Prostate gland (tissue), 2 donors: ENCODE measurements at regions not wholly inside any gene's neighbourhood (a gene's known extent, or its start where the extent isn't known, plus 50 kb on each side); places are given as distances from the start of the nearest gene placed in this dataset.

Experiments
- DNase-seq: peaks from one replicate; pipeline ENCODE4 v3.0.0-alpha.2; 2019; ENCODE audit warnings: low spot score
- H3K27ac ChIP-seq, 2 donors: fragments of 200-600 bp; sonication (generic); 2 replicates each; pipeline ENCODE4 v1.5.1; 2017 to 2019
- H3K27me3 ChIP-seq: fragments of 200-600 bp; sonication (generic); replicated peaks from 2 replicates; pipeline ENCODE4 v1.5.1; 2019; ENCODE audit not compliant: insufficient read depth
- H3K36me3 ChIP-seq, 2 donors: fragments of 200-600 bp; sonication (generic); 1 replicate in 1 of 2; 2 replicates in 1 of 2; pipeline versions ENCODE4 v1.5.1 to v1.8.1; 2017 to 2019
- H3K4me1 ChIP-seq: fragments of 200-600 bp; sonication (generic); replicated peaks from 2 replicates; pipeline ENCODE4 v1.5.1; 2019
- H3K4me3 ChIP-seq, 2 donors: fragments of 200-600 bp; sonication (generic); 2 replicates each; pipeline ENCODE4 v1.5.1; 2017 to 2019
- H3K9me3 ChIP-seq: fragments of 200-600 bp; sonication (generic); 2 replicates; pipeline ENCODE4 v1.5.1; 2017
- POLR2A ChIP-seq: fragments of 450-650 bp; IDR thresholded peaks from one replicate; pipeline ENCODE4 v1.6.1; 2016; ENCODE audit warnings: antibody characterized with exemption, mild to moderate bottlenecking
- POLR2AphosphoS5 ChIP-seq: sonication (generic); formaldehyde crosslinking; IDR thresholded peaks from one replicate; pipeline ENCODE4 v1.6.1; 2017; ENCODE audit warnings: antibody characterized with exemption
- WGBS: methylation state at CpG from one replicate; pipeline ENCODE4 v1.1.5; 2018; 5-methylcytosine and 5-hydroxymethylcytosine counted together
- intact Hi-C: fragments of 100-400 bp; cut with DNase I; formaldehyde crosslinking; loops from one replicate; pipeline ENCODE4 v1.14.2; 2022
- TF ChIP-seq, protein P1 (sequence below), 4 experiments: fragments of 200-600 bp in 2 of 4; fragments of 450-650 bp in 2 of 4; sonication (generic) in 2 of 4; IDR thresholded peaks; 1 replicate in 3 of 4; 2 replicates in 1 of 4; pipeline ENCODE4 v1.5.1; 2016 to 2019; ENCODE audit warnings: antibody characterized with exemption in 4 of 4, mild to moderate bottlenecking in 2 of 4, moderate library complexity in 2 of 4

DNA sequence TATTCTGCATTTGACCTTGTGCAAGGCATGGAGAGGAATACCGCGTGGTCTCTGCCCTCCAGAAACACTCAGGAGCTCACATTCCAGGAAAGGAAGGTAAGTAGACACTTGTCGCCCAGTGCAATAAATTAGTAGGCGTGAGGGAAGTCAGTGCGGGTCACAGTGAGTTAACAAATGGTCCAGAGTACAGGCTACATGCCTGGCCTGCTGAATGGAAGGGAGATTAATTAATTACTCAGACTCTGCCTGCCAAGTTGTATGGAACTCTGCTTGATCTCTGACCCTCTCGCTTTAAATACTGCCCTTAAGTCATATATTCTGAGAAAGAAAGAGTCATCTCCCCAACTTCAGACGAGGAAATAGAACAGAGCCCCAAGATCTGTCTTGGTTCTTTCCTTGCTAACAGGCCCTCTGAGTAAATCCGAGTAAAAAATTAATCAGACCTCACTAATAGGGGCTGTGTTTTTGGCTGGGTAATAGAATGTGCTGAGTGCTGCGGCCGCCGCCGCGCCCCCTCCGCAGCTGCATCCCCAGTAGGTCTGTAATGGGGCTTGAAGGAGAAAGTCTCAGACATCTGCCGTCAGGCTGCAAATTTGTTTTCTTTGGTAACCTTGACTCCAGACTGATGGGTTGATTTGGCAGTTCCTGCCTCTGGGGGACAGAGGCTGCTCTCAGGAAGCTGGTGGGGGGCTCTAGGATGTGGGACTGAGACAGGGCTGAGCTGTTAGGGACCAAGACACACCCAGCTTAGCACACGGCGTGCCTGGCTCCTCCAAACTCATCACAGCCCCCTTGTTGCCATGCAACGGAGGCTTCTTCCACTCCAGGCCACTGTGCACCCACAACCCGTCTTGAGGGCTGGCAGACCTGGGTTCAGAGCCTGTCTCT, 144.4 kb downstream of the NSG2 start:
- H3K4me1 ChIP-seq: no peaks in the 10 kb centered on the region
- no peaks in the 10 kb centered on the region for H3K36me3 ChIP-seq
- no peaks in the 10 kb centered on the region for H3K9me3 ChIP-seq
- H3K4me3 ChIP-seq: no peak overlapping the region
- H3K27ac ChIP-seq: no peak overlapping the region
- DNase-seq: no peak
- TF ChIP-seq POLR2A (no peak), POLR2AphosphoS5 (no peak)
- TF ChIP-seq, protein P1, sequence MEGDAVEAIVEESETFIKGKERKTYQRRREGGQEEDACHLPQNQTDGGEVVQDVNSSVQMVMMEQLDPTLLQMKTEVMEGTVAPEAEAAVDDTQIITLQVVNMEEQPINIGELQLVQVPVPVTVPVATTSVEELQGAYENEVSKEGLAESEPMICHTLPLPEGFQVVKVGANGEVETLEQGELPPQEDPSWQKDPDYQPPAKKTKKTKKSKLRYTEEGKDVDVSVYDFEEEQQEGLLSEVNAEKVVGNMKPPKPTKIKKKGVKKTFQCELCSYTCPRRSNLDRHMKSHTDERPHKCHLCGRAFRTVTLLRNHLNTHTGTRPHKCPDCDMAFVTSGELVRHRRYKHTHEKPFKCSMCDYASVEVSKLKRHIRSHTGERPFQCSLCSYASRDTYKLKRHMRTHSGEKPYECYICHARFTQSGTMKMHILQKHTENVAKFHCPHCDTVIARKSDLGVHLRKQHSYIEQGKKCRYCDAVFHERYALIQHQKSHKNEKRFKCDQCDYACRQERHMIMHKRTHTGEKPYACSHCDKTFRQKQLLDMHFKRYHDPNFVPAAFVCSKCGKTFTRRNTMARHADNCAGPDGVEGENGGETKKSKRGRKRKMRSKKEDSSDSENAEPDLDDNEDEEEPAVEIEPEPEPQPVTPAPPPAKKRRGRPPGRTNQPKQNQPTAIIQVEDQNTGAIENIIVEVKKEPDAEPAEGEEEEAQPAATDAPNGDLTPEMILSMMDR (IDR thresholded peaks at IDR 0.05): no peak
- intact Hi-C loops: no loop called here
- 57% methylated on average over 19 of the region's 19 CpGs for WGBS
- no peaks in the 10 kb centered on the region for H3K27me3 ChIP-seq

DNA sequence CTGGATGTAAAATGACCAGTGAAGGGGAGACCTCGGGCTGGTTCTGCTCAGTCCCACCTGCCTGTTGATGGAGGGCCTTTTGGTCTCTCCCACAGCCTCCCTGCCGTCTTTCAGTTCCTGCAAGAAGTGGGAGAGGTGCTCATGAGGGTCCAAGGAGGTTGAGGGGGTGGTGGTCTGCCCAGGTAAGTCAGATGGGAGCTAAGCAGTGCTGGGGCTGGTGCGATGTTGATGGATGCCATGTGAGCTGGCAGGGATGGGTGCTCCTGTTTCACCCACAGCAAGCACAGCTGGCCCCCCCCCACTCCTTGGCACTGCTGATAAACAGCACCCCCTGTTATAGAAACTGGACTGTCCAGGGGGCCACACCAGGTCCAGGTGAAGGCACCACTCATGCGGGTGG, 145.6 kb downstream of the NSG2 start:
- H3K4me1 ChIP-seq: no peaks in the 10 kb centered on the region
- H3K4me3 ChIP-seq: no peak overlapping the region
- DNase-seq: no peak
- intact Hi-C loops: no loop called here
- H3K27me3 ChIP-seq: no peaks in the 10 kb centered on the region
- H3K36me3 ChIP-seq: no peaks in the 10 kb centered on the region
- H3K27ac ChIP-seq: no peak overlapping the region
- 65% methylated on average over 4 of the region's 4 CpGs for WGBS
- TF ChIP-seq POLR2A: no peak
- TF ChIP-seq, protein P1 (IDR thresholded peaks at IDR 0.05): no peak
- TF ChIP-seq POLR2AphosphoS5: no peak
- no peaks in the 10 kb centered on the region for H3K9me3 ChIP-seq

DNA sequence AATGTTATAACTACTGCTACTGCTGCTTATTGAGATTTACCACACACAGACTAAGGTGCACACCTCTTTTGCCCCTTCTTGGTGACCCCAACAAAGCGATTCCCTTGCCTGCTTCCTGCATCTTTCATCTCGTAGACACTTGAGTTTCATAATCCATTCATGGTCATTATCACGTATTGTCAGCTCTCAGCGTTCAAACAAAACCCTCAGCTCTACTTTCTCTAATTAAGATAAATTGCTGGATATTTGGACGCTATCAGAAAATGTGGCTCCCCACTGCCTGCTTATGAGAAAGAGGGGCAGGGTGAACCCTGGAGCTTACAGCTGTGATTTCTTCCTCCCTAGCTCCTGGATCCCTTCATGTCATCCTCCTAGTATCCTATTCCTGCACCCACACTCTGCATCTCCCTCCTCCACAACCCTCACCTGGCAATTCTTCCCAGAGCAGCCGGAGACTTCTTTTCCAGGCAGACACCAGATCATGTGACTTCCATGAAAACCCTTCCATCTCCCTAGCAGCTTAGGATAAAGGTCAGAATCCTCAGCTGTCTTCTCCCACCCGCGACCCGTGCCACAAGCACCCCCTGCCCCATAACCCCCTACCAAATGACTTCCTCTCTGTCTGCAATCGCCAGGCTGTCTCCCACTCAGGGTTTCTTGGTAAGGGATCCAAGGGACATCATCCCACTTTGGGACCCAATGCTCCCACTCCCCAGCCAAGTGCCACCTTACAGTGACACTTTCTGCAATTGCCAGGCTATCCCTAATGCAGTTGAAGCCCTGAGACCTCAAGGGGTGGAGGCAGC, 146.5 kb downstream of the NSG2 start:
- no peaks in the 10 kb centered on the region for H3K4me1 ChIP-seq
- no peak for DNase-seq
- intact Hi-C loops: no loop called here
- H3K27ac ChIP-seq: no peak overlapping the region
- TF ChIP-seq POLR2A (no peak), POLR2AphosphoS5 (no peak)
- TF ChIP-seq, protein P1 (IDR thresholded peaks at IDR 0.05): no peak
- no peak overlapping the region for H3K4me3 ChIP-seq
- no peaks in the 10 kb centered on the region for H3K27me3 ChIP-seq
- H3K36me3 ChIP-seq: no peaks in the 10 kb centered on the region
- WGBS: 68% methylated on average over 10 of the region's 10 CpGs
- H3K9me3 ChIP-seq: no peaks in the 10 kb centered on the region

DNA sequence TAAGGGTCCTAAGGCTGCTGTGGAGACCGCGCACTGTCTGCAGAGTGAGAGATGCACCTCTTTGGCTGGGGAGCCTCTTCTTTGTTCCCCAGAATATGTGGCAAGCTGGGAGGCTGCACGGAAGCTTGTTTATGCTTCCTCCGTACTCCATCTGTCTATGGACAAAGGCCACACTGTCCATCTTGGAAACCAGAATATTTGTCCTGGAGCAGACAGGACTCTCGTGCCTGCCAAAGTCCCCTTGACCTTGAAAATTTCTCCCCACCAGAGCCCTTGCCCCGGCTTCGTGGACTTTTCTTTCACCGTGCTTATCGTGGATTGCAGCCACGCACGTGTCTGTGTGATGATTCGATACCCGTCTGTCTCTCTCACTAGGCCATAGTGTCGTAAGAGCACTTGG, 147.4 kb downstream of the NSG2 start:
- TF ChIP-seq POLR2A (no peak), POLR2AphosphoS5 (no peak)
- TF ChIP-seq, protein P1 (IDR thresholded peaks at IDR 0.05): no peak
- Histone ChIP-seq H3K4me3 (no peak overlapping the region), H3K27me3 (no peaks in the 10 kb centered on the region), H3K27ac (no peak overlapping the region), H3K36me3 (no peaks in the 10 kb centered on the region), H3K4me1 (no peaks in the 10 kb centered on the region), H3K9me3 (no peaks in the 10 kb centered on the region)
- 82% methylated on average over 14 of the region's 14 CpGs for WGBS
- DNase-seq: no peak
- intact Hi-C loops: no loop called here
